Activated CD8-positive, alpha-beta memory T cell treated with anti-CD3 and anti-CD28 coated beads, Interleukin-2, amount 50 U/mL, for 48 hours (primary cell): ENCODE measurements at regions not wholly inside any gene's neighbourhood (a gene's known extent, or its start where the extent isn't known, plus 50 kb on each side); places are given as distances from the start of the nearest gene placed in this dataset.

Experiments used
- DNase-seq: peaks from one replicate; pipeline ENCODE4 v3.0.0-alpha.2; 2020

GRCh38 chr5:15260356-15261268, 239.4 kb upstream of the FBXL7 start:
- no peak for DNase-seq

- DNase-seq, result no peak
These were observed 243.5 kb upstream of the FBXL7 start for GRCh38 chr5:15256485-15256884.

DNA sequence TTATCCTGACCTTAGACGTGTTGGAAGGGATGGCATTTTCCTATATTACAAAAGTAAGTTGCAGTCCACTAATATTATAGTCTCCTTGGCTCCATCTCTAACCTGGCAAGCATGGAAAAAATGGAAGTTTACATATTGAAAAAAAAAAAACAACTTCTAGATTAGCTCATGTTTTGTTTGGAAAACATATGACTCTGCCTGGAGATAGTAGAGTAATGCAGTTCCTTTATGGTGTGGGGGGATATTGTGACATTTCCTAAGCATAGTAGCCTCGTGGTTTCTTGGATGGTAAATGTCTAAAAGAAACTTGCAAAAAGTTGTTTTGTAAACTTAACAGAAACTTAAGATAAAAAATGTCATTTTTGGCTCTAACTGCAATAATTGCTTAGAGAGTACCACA, 244.4 kb upstream of the FBXL7 start:
- no peak for DNase-seq

DNA sequence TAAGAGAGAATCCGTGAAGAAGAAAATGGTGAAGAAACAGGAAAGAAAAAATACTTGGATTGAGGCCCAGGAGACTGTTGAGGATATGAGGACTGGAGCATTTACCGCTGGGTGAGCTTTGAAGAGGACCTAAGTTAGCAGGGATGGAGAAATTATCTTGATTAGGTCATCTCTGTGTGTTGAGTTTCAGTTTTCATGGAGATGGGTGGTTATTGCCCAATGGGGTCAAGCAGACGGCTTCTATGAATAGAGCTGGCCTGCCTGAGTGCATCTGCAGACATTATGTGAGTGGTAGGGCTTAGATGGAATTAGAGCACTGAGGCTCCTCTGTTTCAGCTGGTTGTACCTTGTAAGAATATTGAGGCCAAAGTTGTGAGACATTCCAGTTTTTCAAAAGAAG, 245.4 kb upstream of the FBXL7 start:
- no peak for DNase-seq

DNA sequence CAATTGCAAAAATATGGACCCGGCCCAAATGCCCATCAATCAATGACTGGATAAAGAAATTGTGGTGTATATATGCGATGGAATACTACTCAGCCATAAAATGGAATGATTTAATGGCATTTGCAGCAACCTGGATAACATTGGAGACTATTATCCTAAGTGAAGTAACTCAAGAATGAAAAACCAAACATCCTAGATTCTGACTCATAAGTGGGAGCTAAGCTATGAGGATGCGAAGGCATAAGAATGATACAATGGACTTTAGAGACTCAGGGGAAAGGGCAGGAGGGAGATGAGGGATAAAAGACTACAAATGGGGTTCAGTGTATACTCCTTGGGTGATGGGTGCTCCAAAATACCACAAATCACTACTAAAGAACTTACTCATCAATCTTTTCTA, 247.6 kb upstream of the FBXL7 start:
- DNase-seq, result no peak

DNA sequence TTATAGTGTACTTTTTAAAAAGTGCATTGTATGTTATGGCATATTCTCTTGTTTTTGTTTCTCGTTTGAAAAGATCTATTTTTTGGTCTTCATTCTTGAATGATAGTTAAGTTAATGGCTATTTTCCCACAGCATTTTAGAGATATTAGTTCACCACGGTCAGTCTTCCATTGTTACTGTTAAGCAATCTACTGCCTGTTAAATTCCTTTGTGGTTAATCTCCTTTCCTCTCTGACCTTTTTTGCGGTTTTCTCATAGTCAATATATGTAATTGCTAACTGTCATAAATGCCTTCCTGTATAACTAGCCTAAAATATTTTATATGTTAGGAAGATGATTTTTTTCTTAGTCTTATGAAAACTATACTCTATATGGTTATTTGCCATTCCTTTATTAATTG, 250.8 kb upstream of the FBXL7 start:
- DNase-seq, result no peak

DNA sequence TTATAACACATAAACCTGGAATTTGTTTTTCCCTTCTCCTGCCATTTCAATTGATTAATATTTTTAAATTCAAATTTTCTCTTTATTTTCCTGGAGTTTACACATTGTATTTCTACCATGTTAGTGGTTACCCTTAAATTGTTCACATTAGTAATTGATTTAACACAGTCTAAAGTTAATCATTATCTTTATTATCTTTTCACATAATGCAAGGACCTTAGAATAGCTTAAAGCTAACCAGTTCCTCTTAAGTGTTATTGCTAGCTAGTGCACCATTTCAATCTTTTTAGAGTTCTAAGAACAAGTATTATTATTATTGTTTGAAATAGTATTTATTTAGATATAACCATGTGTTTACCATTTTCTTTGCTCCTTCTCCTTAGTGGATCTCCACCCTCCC, 251.2 kb upstream of the FBXL7 start:
- no peak for DNase-seq

DNA sequence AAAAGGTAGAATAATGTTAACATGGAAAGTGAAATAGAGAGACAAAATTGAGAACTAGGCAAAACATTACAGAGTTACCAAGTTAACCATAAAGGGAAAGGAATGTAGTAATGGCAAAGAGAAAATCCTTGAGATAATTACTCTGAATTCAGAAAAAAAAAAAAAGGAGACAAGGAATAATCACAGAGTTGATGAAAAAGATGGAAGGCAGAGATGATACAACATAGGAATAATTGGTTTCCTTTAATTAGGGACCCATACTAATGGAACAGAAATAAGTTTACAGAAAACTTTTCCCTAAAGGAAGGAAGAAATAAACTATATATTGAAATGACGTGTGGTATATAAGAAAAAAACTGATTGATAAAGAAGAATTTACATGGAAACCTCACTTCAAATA, 254.1 kb upstream of the FBXL7 start:
- DNase-seq, result no peak

- DNase-seq, result no peak
These were observed 256.5 kb upstream of the FBXL7 start for GRCh38 chr5:15243301-15244020.

GRCh38 chr5:15241216-15241821, 258.7 kb upstream of the FBXL7 start:
- DNase-seq, result no peak

GRCh38 chr5:15238006-15238405, 262.0 kb upstream of the FBXL7 start:
- DNase-seq, result no peak

DNA sequence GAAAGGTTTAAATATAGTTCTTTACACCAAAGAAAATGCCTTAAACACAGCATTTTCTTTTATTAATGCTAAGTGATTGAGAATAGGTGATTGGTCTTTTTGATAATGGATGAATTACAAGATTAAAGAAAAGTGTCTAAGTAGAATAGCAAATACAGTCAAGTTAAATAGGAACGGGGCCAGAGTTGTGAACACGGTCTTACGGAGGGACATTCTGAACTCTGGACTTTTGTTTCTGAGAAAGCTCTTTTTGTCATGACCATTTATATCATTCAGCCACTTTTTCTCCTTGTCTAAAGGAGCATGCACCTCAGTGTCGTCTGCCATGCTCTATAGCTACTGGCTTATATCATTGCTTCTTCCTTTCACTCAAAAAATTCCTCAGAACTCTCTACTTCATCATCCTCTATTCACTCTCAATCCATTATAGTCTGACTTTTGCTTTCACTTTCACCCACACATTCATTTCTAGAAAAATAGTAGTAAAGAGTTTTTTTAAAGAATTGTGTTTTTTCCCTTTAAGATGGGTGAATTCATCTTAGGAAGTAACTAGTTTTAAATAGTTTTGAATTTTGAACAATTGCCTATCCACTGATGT, 263.0 kb upstream of the FBXL7 start:
- DNase-seq, result no peak

DNA sequence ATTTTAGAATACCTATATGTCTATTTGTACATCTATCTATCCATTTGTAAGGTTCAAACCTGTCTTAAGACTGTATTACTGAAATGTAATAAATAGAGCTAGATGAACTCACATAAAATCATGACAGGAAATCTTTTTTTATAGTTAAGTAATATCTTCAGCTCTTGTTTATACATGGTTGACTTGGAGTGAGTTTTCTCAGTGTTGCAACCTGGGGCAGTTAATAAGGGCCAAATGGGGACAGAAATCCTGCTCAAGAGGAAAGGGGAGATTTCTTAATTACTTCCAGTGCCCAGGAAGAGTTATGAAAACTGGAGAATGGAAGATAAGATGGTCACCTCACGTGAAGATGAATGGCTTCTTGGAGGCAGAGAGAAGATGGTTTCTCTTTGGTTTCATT, 265.1 kb upstream of the FBXL7 start:
- no peak for DNase-seq

- no peak for DNase-seq
These were observed 265.6 kb upstream of the FBXL7 start for GRCh38 chr5:15234366-15234765.

DNA sequence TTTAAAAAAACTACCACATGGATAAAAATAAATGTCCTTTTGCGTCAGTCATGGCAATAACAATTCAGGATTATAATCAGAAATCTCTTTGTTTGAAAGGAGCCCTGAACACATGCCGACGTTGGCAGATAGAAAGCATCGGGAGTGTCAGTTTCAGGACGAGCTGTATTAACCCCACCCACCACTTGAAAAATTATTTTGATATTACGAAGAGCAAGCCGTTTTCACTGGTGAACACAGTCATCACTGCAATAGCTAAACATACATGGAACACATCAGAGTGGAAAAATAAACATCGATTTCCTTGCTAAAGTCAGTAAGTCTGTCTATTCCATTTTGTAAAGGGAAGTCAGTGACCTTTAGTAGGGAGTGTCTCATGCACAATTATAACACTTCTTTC, 266.4 kb upstream of the FBXL7 start:
- DNase-seq, result no peak

DNA sequence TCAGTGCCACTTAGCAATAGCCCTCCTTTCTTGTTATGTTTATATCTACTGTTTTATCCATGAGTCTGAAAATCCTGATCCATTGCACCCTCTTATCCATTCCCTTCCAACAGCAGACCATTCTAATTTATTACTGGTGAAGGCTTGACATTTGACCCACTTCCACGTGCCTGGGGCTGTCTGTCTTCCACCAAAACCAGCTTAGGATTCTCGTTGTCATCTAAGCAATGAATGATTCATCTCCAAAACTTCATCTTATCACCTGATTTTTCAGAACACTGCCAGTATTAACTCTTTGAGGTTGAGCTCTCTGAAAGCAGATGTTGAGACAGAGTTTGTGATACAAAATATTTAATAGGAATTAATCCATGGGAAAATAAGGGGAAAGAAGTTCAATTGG, 277.8 kb upstream of the FBXL7 start:
- DNase-seq, result no peak

DNA sequence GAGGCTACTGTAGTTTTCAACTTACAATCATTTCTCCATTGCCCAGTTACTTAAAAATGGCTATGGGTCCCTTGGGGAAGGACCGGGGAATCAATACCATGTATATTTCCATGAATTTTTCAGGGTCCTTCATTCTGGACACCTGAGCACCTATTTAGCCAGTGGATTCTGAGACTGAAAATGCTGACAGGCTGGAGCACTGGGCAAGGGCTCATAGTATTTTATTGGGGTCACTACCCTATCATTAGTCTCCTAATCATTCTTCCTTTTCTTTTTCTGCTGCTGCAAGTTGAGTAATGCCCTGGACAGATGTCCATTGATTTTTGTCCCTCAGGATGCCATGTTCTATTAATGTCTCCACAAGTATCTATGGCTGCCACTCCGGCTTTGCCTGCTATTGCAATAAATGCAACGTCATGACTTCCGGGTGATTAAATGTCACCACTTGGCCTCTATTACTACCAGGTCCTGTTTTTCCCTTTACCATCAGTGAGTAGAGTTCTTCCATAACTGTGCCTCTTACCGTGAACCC, 279.3 kb upstream of the FBXL7 start:
- no peak for DNase-seq

- DNase-seq, result no peak
These were observed 284.9 kb upstream of the FBXL7 start for GRCh38 chr5:15215056-15215455.

DNA sequence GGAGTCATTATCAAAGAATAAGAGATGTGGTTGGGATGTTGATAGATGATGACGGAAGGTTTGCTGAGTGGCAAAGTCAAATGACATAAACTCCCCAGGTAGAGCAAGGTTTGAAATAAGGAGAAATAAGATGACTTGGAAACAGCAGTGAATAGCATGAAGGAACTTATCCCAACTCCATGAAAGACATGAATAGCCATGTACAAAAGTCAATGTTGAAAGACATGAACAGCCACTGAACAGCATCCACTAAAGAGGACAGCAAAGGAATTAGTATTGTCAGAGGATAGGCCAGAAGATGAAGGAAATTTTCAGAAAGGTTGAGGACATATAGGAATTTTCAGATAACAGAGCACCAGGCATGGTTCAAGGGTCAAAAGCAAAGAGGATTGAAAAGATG, 286.0 kb upstream of the FBXL7 start:
- DNase-seq, result no peak

DNA sequence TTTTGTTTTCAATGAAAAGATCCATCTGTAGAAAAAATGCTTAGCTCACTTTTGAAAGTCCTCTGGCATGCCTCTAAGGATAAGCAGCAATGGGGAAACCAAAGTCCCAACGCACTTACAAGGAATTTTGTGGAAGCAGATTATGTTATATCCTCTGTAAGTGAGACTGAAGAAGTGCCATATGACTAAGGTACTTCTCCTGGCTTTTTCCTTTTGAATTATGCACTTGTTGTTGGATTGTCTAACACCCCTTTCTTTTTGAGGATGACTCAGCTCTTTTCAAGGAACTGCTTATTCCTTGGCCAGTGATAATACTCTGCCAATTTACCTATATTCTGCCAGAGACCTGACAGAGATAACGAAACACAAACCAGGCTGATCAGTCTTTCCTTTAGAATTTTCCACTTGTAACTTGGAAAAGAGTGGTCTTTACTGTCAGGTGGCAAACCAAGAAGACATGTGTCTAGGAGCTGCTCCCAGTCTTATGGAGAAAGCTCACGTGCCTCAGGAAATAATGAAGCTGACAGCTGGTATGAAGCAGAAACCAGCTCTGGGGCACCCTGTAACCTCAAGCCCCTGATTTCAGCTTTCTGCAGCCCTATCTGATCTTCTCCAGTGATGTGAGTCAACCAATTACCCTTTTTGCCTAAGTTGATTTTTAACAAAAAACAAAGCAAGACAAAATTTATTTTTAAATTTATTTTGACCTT, 290.8 kb upstream of the FBXL7 start:
- DNase-seq, result no peak

- no peak for DNase-seq
These were observed 293.8 kb upstream of the FBXL7 start for GRCh38 chr5:15206133-15206532.

DNA sequence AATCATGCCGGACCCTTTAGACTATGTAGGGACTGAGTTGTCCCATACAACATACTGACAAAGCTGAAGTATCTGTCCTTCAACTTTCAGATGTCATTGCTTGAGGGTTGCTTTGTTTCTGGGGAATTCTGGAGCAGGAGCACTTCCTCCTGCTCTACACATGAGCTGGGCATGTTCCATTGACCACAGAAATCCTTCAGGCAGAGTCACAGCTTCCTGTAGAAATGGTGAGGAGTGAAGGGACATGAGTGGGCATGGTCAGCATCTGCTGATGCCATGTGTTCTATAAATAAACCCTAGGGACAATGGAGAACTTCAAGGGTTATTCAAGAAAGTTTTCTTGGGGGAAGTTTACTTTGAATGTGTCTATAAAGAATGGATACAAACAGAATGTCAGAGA, 296.6 kb upstream of the FBXL7 start:
- DNase-seq, result no peak

DNA sequence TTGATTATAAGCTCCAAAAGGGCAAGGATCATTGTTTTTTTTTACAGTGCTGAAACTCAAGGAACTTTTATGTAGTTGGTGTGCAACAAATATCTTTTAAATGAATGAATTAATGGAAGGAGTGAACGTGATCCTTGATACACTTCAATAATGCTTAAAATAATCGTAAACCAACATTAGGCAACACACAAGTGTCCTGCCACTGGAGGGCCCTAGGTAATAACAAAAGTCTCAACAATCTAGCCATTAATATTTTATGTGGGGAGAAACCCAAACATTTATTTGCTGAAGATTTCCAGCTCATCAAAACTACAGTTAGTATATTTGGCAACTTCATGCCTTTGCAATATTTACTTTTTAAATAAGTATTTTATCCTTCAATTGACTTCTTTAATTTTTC, 309.0 kb upstream of the FBXL7 start:
- no peak for DNase-seq
